ENCODE measurements at regions not wholly inside any gene's neighbourhood (a gene's known extent, or its start where the extent isn't known, plus 50 kb on each side); places are given as distances from the start of the nearest gene placed in this dataset.

DNA sequence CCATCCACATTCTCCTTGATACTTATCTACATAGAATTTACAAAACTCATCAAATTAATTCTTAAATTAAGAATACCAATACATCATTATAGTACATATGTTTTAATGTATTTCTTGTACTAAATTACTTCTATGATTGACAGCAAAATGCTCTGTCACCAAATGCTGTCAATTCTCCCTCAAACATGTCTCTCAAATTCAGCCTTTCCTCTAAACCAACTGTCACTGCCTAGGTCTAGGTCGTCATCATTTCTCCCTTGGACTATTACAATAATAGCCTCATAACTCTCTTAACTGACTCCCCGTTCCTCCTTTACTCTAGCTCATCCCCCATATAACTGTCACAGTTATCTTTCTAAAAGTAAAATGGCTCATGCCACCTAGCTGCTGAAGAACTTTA lies 279.7 kb upstream of the FSTL5 start:
- no peak for TF ChIP-seq EZH2phosphoT487 (IDR thresholded peaks at IDR 0.05; ENCODE audit: insufficient read depth, low read depth)
- no peak for TF ChIP-seq EZH2 (IDR thresholded peaks at IDR 0.05; ENCODE audit: insufficient read depth, poor library complexity, severe bottlenecking)
